ENCODE measurements at regions not wholly inside any gene's neighbourhood (a gene's known extent, or its start where the extent isn't known, plus 50 kb on each side); places are given as distances from the start of the nearest gene placed in this dataset.

GRCh38 chr10:94213980-94214379 lies 148.8 kb downstream of the NOC3L start:
- TF ChIP-seq GFI1B (tag by site-specific recombination; IDR thresholded peaks at IDR 0.05) (no peak), ZNF211 (tag by site-specific recombination; IDR thresholded peaks at IDR 0.05; ENCODE audit: low read depth) (no peak), ZNF544 (tag by site-specific recombination; IDR thresholded peaks at IDR 0.05) (no peak), ZNF48 (tag by site-specific recombination; IDR thresholded peaks at IDR 0.05) (no peak), ZNF121 (tag by site-specific recombination; IDR thresholded peaks at IDR 0.05) (no peak), ZNF423 (tag by site-specific recombination; IDR thresholded peaks at IDR 0.05) (no peak), ZNF488 (tag by site-specific recombination; IDR thresholded peaks at IDR 0.05) (no peak), ZEB2 (tag by site-specific recombination; IDR thresholded peaks at IDR 0.05) (no peak), ZNF174 (tag by site-specific recombination; IDR thresholded peaks at IDR 0.05) (no peak)
- no peaks in the 10 kb centered on the region for H3K36me3 ChIP-seq (ENCODE audit: control insufficient read depth in 2 of 2, insufficient read depth in 1 of 2, low read length in 2 of 2)
- H3K9me3 ChIP-seq (ENCODE audit: control insufficient read depth, insufficient read depth, low read depth, low read length): no peaks in the 10 kb centered on the region
- POLR2A ChIA-PET: no interaction called here
- H3K4me1 ChIP-seq (ENCODE audit: control insufficient read depth, insufficient read depth, low read length): no peaks in the 10 kb centered on the region
- CTCF ChIA-PET: no interaction called here
- no peak overlapping the region for H3K27ac ChIP-seq (ENCODE audit: extremely low read depth, low read depth, low read length)
- H3K4me3 ChIP-seq (ENCODE audit: low read depth, low read length): no peak overlapping the region

GRCh38 chr10:94214481-94214893 lies 148.3 kb downstream of the NOC3L start:
- Histone ChIP-seq H3K9me3 (ENCODE audit: control insufficient read depth, insufficient read depth, low read depth, low read length) (no peaks in the 10 kb centered on the region), H3K27ac (ENCODE audit: extremely low read depth, low read depth, low read length) (no peak overlapping the region), H3K36me3 (ENCODE audit: control insufficient read depth in 2 of 2, insufficient read depth in 1 of 2, low read length in 2 of 2) (no peaks in the 10 kb centered on the region), H3K4me1 (ENCODE audit: control insufficient read depth, insufficient read depth, low read length) (no peaks in the 10 kb centered on the region), H3K4me3 (ENCODE audit: low read depth, low read length) (no peak overlapping the region)
- CTCF ChIA-PET: no interaction called here
- POLR2A ChIA-PET: no interaction called here
- TF ChIP-seq ZBTB10 (tag by site-specific recombination; IDR thresholded peaks at IDR 0.05) (no peak), RBAK (tag by site-specific recombination; IDR thresholded peaks at IDR 0.05) (no peak), ZBTB48 (tag by site-specific recombination; IDR thresholded peaks at IDR 0.05) (no peak), ZNF239 (tag by site-specific recombination; IDR thresholded peaks at IDR 0.05) (no peak), ZNF394 (tag by site-specific recombination; IDR thresholded peaks at IDR 0.05; ENCODE audit: borderline replicate concordance) (no peak), YY2 (tag by site-specific recombination; IDR thresholded peaks at IDR 0.05) (no peak), GLI4 (tag by site-specific recombination; IDR thresholded peaks at IDR 0.05) (no peak), ZNF248 (tag by site-specific recombination; IDR thresholded peaks at IDR 0.05) (no peak), ZSCAN4 (tag by site-specific recombination; IDR thresholded peaks at IDR 0.05) (no peak), ZNF416 (tag by site-specific recombination; IDR thresholded peaks at IDR 0.05) (no peak), ZNF792 (tag by site-specific recombination; IDR thresholded peaks at IDR 0.05) (no peak), ZNF2 (tag by site-specific recombination; IDR thresholded peaks at IDR 0.05) (no peak), ZNF664 (tag by site-specific recombination; IDR thresholded peaks at IDR 0.05) (no peak), ZNF214 (tag by site-specific recombination; IDR thresholded peaks at IDR 0.05; ENCODE audit: borderline replicate concordance) (no peak), ZNF660 (tag by site-specific recombination; IDR thresholded peaks at IDR 0.05) (no peak), ZNF624 (tag by site-specific recombination; IDR thresholded peaks at IDR 0.05) (no peak)

Data from HEK293 (cell line).